GM21447 (cell line): ENCODE measurements at regions not wholly inside any gene's neighbourhood (a gene's known extent, or its start where the extent isn't known, plus 50 kb on each side); places are given as distances from the start of the nearest gene placed in this dataset.
"Not testable (repeated sequence)": the region's sequence is repeated elsewhere in the genome, so short reads cannot be mapped to it uniquely, and the experiment has no call there.

Experiments used
- ATAC-seq: cut with Tn5 transposase; IDR thresholded peaks from one replicate; pipeline ENCODE4 v1.9.1; 2021; ENCODE audit not compliant: unreplicated experiment

DNA sequence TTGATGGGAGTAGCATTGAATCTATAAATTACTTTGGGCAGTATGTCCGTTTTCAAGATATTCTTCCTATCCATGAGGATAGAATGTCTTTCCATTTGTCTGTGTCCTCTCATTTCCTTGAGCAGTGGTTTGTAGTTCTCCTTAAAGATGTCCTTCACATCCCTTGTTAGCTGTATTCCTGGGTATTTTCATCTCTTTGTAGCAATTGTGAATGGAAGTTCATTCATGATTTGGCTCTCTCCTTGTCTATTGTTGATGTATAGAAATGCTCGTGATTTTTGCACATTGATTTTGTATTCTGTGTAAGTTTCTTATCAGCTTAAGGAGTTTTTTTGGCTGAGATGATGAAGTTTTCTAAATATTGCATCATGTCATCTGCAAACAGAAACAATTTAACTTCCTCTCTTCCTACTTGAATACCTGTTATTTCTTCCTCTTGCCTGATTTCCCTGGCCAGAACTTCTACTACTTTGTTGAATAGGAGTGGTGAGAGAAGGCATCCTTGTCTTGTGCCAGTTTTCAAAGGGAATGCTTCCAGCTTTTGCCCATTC lies 741.0 kb downstream of the TMTC2 start:
- ATAC-seq, result not testable (repeated sequence)

DNA sequence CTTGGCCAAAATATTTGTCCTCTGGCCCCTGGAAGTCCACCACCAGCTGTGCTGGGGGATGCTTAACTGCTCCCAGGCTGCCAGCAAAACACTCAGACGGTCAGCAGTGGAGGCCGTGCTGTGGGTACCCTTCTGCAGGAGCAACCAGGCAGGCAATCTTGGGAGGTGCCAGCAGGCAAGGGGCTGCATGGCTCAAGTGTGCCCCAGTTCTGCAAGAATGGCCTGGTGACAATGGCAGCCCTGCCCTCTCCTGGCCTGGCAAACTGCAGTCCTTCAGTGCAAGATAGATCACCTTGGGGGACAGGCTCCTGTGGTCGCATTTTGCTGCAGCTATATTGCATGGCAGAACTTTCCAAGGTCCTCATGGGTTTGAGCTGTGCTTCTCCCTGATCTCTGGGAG lies 728.3 kb downstream of the TMTC2 start:
- ATAC-seq, result no peak

GRCh38 chr12:83408851-83409250 lies 722.1 kb downstream of the TMTC2 start:
- ATAC-seq, result no peak

- no peak for ATAC-seq
These were observed 721.4 kb downstream of the TMTC2 start for GRCh38 chr12:83408146-83408545.

GRCh38 chr12:83404521-83404920 lies 717.8 kb downstream of the TMTC2 start:
- no peak for ATAC-seq

GRCh38 chr12:83390186-83390585 lies 703.5 kb downstream of the TMTC2 start:
- no peak for ATAC-seq

DNA sequence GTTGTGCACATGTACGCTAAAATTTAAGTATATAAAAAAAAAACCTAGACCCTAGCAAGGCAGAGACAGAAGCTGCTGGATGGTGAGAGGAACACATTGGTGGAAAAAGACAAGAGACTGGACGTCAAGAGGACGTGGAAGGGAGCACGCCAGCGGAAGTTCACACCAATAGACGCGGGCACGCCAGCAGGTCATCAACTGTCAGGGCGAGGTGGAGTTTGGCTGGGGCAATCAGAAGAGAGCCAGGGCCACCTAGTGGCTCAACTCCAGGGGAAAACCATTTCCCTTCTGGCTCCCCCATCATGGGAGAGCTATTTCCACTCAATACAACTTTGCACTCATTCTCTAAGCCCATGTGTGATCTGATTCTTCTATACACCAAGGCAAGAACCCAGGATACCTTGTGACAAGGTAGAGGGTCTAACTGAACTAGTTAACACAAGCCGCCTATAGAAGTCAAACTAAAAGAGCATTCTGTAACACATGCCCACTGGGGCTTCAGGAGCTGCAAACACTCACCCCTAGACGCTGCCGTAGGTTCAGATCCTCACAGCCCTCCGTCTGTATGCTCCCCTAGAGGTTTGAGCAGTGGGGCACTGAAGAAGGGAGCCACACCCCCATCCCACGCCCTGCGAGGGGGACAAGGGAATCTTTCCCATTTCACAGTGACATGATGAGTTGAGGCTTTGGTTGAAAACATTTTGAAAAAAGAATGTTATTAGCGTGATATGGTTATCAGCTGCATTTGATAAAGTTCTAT lies 702.7 kb downstream of the TMTC2 start:
- no peak for ATAC-seq

GRCh38 chr12:83388551-83388950 lies 701.8 kb downstream of the TMTC2 start:
- no peak for ATAC-seq

- no peak for ATAC-seq
These were observed 700.0 kb downstream of the TMTC2 start for GRCh38 chr12:83386527-83387264.

DNA sequence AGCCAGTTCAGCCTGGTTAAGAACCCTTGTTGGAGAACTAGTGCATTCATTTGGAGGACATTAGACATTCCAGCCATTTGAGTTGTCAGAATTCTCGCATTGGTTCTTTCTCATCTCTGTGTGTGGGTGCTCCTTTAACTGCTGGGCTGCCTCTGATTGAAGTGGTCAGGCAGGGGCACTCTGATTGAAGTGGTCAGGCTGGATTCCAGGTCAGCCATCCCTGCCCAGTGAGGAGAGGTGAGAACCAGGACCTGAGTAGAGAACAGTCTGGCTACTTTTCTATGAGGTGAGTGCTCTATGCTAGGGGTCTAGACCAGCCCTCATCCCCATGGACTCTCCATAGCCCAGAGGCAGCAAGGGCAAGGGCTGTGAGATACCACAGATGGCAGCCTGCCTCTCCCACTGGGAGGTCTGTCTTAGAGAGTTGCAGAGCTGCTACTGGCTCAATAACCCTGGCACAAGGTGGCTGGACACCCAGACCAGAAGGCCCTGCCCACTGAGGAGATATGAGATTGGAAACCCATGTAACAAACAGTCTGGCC lies 691.6 kb downstream of the TMTC2 start:
- ATAC-seq, result no peak

GRCh38 chr12:83365317-83365716 lies 678.6 kb downstream of the TMTC2 start:
- ATAC-seq, result no peak

GRCh38 chr12:83361475-83361874 lies 674.8 kb downstream of the TMTC2 start:
- ATAC-seq, result no peak

DNA sequence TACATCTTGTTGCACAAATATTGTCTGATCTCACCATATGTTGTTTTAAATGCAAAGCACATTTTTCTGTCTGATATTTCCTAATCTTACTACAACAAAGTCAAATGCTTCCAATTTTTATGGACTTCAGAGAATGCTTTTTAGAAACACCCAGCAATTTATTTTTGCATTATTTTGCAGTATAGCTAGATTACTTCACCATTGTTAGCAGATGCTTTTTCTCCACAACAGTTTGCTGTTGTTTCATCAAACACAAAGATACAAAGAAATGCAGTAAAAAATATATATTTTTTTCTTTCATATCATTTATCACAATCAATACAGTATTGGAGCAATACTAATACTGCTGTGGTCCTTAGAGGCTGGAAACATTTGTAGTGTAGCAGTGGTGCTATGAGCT lies 674.4 kb downstream of the TMTC2 start:
- ATAC-seq, result no peak

DNA sequence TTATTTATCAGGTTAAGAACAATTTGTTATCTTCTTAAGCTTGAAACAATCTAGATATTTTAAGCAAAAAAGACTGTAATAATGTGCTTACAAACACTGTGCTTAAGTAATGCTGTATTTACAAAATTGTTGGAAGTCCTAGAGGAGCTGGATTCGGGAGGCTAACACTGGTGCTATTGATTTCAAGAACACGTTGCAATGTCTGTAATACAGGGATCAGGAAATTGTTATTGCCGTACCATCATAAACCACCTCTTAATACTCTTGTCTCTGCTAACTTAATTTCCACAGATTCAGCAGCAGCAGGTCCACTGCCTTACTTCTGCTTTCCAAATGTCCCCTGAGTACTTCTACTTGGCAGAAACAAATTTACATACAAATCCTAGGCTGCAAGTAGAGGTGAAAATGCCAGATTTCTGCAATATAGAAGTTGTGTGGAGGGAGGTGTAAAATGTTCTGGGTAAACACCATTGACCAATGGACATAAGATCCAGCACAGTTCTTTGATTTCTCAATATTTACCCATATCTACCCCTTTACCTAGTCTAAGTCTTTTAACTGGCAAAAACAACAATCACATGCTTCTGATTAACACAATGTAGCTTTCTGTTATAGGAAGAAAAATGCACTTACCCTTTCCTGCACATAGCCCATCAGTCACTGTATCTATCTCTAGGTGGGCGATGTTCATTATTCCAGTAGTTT lies 663.4 kb downstream of the TMTC2 start:
- no peak for ATAC-seq

GRCh38 chr12:83346333-83346732 lies 659.6 kb downstream of the TMTC2 start:
- ATAC-seq, result no peak

- ATAC-seq, result no peak
These were observed 657.1 kb downstream of the TMTC2 start for GRCh38 chr12:83343767-83344166.

- ATAC-seq, result no peak
These were observed 649.0 kb downstream of the TMTC2 start for GRCh38 chr12:83335748-83336147.

GRCh38 chr12:83326666-83327065 lies 640.0 kb downstream of the TMTC2 start:
- ATAC-seq, result no peak

GRCh38 chr12:83323866-83324265 lies 637.2 kb downstream of the TMTC2 start:
- no peak for ATAC-seq

DNA sequence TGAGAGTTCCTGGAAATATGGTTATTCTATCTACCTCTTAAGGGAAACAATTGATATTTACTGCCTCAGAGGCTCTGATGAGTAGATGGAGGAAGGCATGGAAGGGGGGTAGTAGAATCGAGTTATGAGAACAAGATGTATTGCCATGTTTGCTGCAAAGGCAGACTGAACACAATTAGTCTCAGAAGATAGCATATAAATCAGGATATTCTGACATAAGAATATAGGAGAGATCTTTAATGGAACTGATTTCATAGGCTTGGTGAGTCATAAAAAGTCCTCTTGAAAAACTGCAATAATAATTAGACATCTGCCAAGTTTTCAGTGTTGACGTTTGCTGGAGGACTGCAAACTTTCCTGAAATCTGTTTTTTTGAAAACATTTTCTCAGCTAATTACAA lies 636.1 kb downstream of the TMTC2 start:
- no peak for ATAC-seq

DNA sequence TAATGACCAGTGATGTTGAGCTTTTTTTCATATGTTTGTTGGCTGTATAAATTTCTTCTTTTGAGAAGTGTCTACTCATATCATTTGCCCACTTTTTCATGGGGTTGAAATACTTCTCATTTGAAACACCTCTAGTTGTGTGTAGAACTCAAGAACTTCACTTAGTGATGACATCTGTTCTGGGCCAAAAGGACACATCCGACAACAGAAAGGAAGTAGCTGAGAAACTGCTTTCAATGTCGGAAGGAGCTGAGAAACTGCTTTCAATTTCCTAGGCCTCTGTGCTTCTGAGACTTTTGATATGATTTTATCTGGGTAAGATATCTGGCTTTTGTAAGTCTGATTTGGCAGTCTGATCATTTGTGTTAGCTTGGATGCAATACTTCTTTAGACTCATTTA lies 635.3 kb downstream of the TMTC2 start:
- ATAC-seq, result no peak
